Activated CD8-positive, alpha-beta memory T cell treated with anti-CD3 and anti-CD28 coated beads, Interleukin-2, amount 10 ng/mL, durations not matched to agents 7 days and 5 days (primary cell): ENCODE measurements at regions not wholly inside any gene's neighbourhood (a gene's known extent, or its start where the extent isn't known, plus 50 kb on each side); places are given as distances from the start of the nearest gene placed in this dataset.

Experiments
- ATAC-seq: fragments of 150-1000 bp; cut with Tn5 transposase; one replicate; pipeline ENCODE4 v1.10.0; 2021; ENCODE audit warnings: moderate library complexity
- CTCF ChIA-PET: fragments of 350-600 bp; sonication (Branson Sonifier 250); formaldehyde crosslinking; loops from one replicate; lab custom pipeline; 2021; ENCODE audit warnings: antibody characterized with exemption; lab: Charles Lee
- DNase-seq: peaks from one replicate; pipeline ENCODE4 v3.0.0-alpha.2; 2020
- H3K27ac Mint-ChIP-seq: one replicate; pipeline ENCODE4 v1.8.0; 2021; ENCODE audit warnings: mild to moderate bottlenecking, mixed read lengths
- H3K27me3 Mint-ChIP-seq: one replicate; pipeline ENCODE4 v1.8.0; 2021; ENCODE audit warnings: mixed read lengths
- H3K36me3 Mint-ChIP-seq: one replicate; pipeline ENCODE4 v1.8.0; 2021; ENCODE audit warnings: mild to moderate bottlenecking, mixed read lengths
- H3K4me1 Mint-ChIP-seq: one replicate; pipeline ENCODE4 v1.8.0; 2021; ENCODE audit warnings: mixed read lengths
- H3K4me3 Mint-ChIP-seq: one replicate; pipeline ENCODE4 v1.8.0; 2021; ENCODE audit warnings: mild to moderate bottlenecking, moderate library complexity, mixed read lengths
- H3K9me3 Mint-ChIP-seq: one replicate; pipeline ENCODE4 v1.8.0; 2022; ENCODE audit warnings: low read depth, mixed read lengths

GRCh38 chr7:125568799-125569198, 639.2 kb upstream of the POT1 start:
- Mint-ChIP-seq H3K9me3 (peaks cover 5% of the 10 kb centered on the region), H3K4me1 (no peaks in the 10 kb centered on the region), H3K36me3 (no peaks in the 10 kb centered on the region), H3K4me3 (no peak overlapping the region), H3K27me3 (no peaks in the 10 kb centered on the region), H3K27ac (no peak overlapping the region)
- CTCF ChIA-PET: no interaction called here
- ATAC-seq: no peak
- DNase-seq: no peak

GRCh38 chr7:125567686-125568085, 638.1 kb upstream of the POT1 start:
- Mint-ChIP-seq H3K27me3 (no peaks in the 10 kb centered on the region), H3K27ac (no peak overlapping the region), H3K9me3 (peaks cover 7% of the 10 kb centered on the region), H3K4me3 (no peak overlapping the region), H3K4me1 (no peaks in the 10 kb centered on the region), H3K36me3 (no peaks in the 10 kb centered on the region)
- CTCF ChIA-PET: no interaction called here
- no peak for ATAC-seq
- no peak for DNase-seq

- CTCF ChIA-PET: no interaction called here
- peaks cover 5% of the 10 kb centered on the region for H3K9me3 Mint-ChIP-seq
- H3K4me1 Mint-ChIP-seq: no peaks in the 10 kb centered on the region
- no peaks in the 10 kb centered on the region for H3K27me3 Mint-ChIP-seq
- H3K36me3 Mint-ChIP-seq: no peaks in the 10 kb centered on the region
- no peak overlapping the region for H3K27ac Mint-ChIP-seq
- H3K4me3 Mint-ChIP-seq: no peak overlapping the region
- ATAC-seq (no peak), DNase-seq (no peak)
Measured at GRCh38 chr7:125563964-125564529, 634.4 kb upstream of the POT1 start.

GRCh38 chr7:125563557-125563956, 633.9 kb upstream of the POT1 start:
- ATAC-seq: no peak
- Mint-ChIP-seq H3K9me3 (peaks cover 2% of the 10 kb centered on the region), H3K36me3 (no peaks in the 10 kb centered on the region), H3K27ac (no peak overlapping the region), H3K27me3 (no peaks in the 10 kb centered on the region), H3K4me1 (no peaks in the 10 kb centered on the region), H3K4me3 (no peak overlapping the region)
- CTCF ChIA-PET: no interaction called here
- no peak for DNase-seq

GRCh38 chr7:125561006-125561405, 631.4 kb upstream of the POT1 start:
- H3K27me3 Mint-ChIP-seq: no peaks in the 10 kb centered on the region
- no peak for DNase-seq
- H3K9me3 Mint-ChIP-seq: peaks cover 2% of the 10 kb centered on the region
- CTCF ChIA-PET: no interaction called here
- no peaks in the 10 kb centered on the region for H3K36me3 Mint-ChIP-seq
- ATAC-seq: no peak
- no peak overlapping the region for H3K27ac Mint-ChIP-seq
- H3K4me1 Mint-ChIP-seq: no peaks in the 10 kb centered on the region
- no peak overlapping the region for H3K4me3 Mint-ChIP-seq

GRCh38 chr7:125559921-125560320, 630.3 kb upstream of the POT1 start:
- no peaks in the 10 kb centered on the region for H3K4me1 Mint-ChIP-seq
- H3K4me3 Mint-ChIP-seq: no peak overlapping the region
- no peak for ATAC-seq
- CTCF ChIA-PET: no interaction called here
- H3K27me3 Mint-ChIP-seq: no peaks in the 10 kb centered on the region
- no peak for DNase-seq
- H3K36me3 Mint-ChIP-seq: no peaks in the 10 kb centered on the region
- peaks cover 2% of the 10 kb centered on the region for H3K9me3 Mint-ChIP-seq
- H3K27ac Mint-ChIP-seq: no peak overlapping the region

GRCh38 chr7:125555916-125556315, 626.3 kb upstream of the POT1 start:
- no peaks in the 10 kb centered on the region for H3K4me1 Mint-ChIP-seq
- peaks cover 10% of the 10 kb centered on the region for H3K9me3 Mint-ChIP-seq
- CTCF ChIA-PET: no interaction called here
- no peaks in the 10 kb centered on the region for H3K36me3 Mint-ChIP-seq
- no peak overlapping the region for H3K4me3 Mint-ChIP-seq
- DNase-seq: no peak
- H3K27ac Mint-ChIP-seq: no peak overlapping the region
- H3K27me3 Mint-ChIP-seq: no peaks in the 10 kb centered on the region
- no peak for ATAC-seq

- H3K27ac Mint-ChIP-seq: no peak overlapping the region
- DNase-seq (no peak), ATAC-seq (no peak)
- peaks cover 13% of the 10 kb centered on the region for H3K9me3 Mint-ChIP-seq
- H3K36me3 Mint-ChIP-seq: no peaks in the 10 kb centered on the region
- no peaks in the 10 kb centered on the region for H3K27me3 Mint-ChIP-seq
- CTCF ChIA-PET: no interaction called here
- no peak overlapping the region for H3K4me3 Mint-ChIP-seq
- H3K4me1 Mint-ChIP-seq: no peaks in the 10 kb centered on the region
Measured at GRCh38 chr7:125551008-125551407, 621.4 kb upstream of the POT1 start.

- H3K4me1 Mint-ChIP-seq: no peaks in the 10 kb centered on the region
- peaks cover 8% of the 10 kb centered on the region for H3K9me3 Mint-ChIP-seq
- H3K27me3 Mint-ChIP-seq: no peaks in the 10 kb centered on the region
- H3K27ac Mint-ChIP-seq: no peak overlapping the region
- ATAC-seq (no peak), DNase-seq (no peak)
- no peaks in the 10 kb centered on the region for H3K36me3 Mint-ChIP-seq
- CTCF ChIA-PET: no interaction called here
- no peak overlapping the region for H3K4me3 Mint-ChIP-seq
Measured at GRCh38 chr7:125547505-125547904, 617.9 kb upstream of the POT1 start.

GRCh38 chr7:125530553-125530952, 600.9 kb upstream of the POT1 start:
- Mint-ChIP-seq H3K27ac (no peak overlapping the region), H3K9me3 (peaks cover 4% of the 10 kb centered on the region), H3K27me3 (no peaks in the 10 kb centered on the region), H3K4me1 (no peaks in the 10 kb centered on the region), H3K4me3 (no peak overlapping the region), H3K36me3 (no peaks in the 10 kb centered on the region)
- ATAC-seq (no peak), DNase-seq (no peak)
- CTCF ChIA-PET: no interaction called here

- DNase-seq (no peak), ATAC-seq (no peak)
- no peak overlapping the region for H3K4me3 Mint-ChIP-seq
- H3K9me3 Mint-ChIP-seq: peaks cover 4% of the 10 kb centered on the region
- no peaks in the 10 kb centered on the region for H3K4me1 Mint-ChIP-seq
- no peak overlapping the region for H3K27ac Mint-ChIP-seq
- no peaks in the 10 kb centered on the region for H3K27me3 Mint-ChIP-seq
- no peaks in the 10 kb centered on the region for H3K36me3 Mint-ChIP-seq
- CTCF ChIA-PET: no interaction called here
Measured at GRCh38 chr7:125529249-125529648, 599.6 kb upstream of the POT1 start.

- H3K9me3 Mint-ChIP-seq: peaks cover 4% of the 10 kb centered on the region
- H3K4me1 Mint-ChIP-seq: no peaks in the 10 kb centered on the region
- DNase-seq: no peak
- H3K36me3 Mint-ChIP-seq: no peaks in the 10 kb centered on the region
- no peak overlapping the region for H3K4me3 Mint-ChIP-seq
- no peaks in the 10 kb centered on the region for H3K27me3 Mint-ChIP-seq
- H3K27ac Mint-ChIP-seq: no peak overlapping the region
- no peak for ATAC-seq
- CTCF ChIA-PET: no interaction called here
Measured at GRCh38 chr7:125526958-125527357, 597.3 kb upstream of the POT1 start.

GRCh38 chr7:125526092-125526491, 596.5 kb upstream of the POT1 start:
- ATAC-seq (no peak), DNase-seq (no peak)
- peaks cover 4% of the 10 kb centered on the region for H3K9me3 Mint-ChIP-seq
- H3K36me3 Mint-ChIP-seq: no peaks in the 10 kb centered on the region
- CTCF ChIA-PET: no interaction called here
- H3K27ac Mint-ChIP-seq: no peak overlapping the region
- H3K4me3 Mint-ChIP-seq: no peak overlapping the region
- H3K4me1 Mint-ChIP-seq: no peaks in the 10 kb centered on the region
- no peaks in the 10 kb centered on the region for H3K27me3 Mint-ChIP-seq

GRCh38 chr7:125516194-125516593, 586.6 kb upstream of the POT1 start:
- ATAC-seq (no peak), DNase-seq (no peak)
- H3K4me1 Mint-ChIP-seq: no peaks in the 10 kb centered on the region
- H3K9me3 Mint-ChIP-seq: peaks cover 7% of the 10 kb centered on the region
- no peaks in the 10 kb centered on the region for H3K27me3 Mint-ChIP-seq
- CTCF ChIA-PET: no interaction called here
- H3K27ac Mint-ChIP-seq: no peak overlapping the region
- no peak overlapping the region for H3K4me3 Mint-ChIP-seq
- H3K36me3 Mint-ChIP-seq: no peaks in the 10 kb centered on the region

GRCh38 chr7:125512373-125512772, 582.7 kb upstream of the POT1 start:
- CTCF ChIA-PET: no interaction called here
- Mint-ChIP-seq H3K4me3 (no peak overlapping the region), H3K36me3 (no peaks in the 10 kb centered on the region), H3K27ac (no peak overlapping the region), H3K27me3 (no peaks in the 10 kb centered on the region), H3K9me3 (peaks cover 4% of the 10 kb centered on the region), H3K4me1 (no peaks in the 10 kb centered on the region)
- ATAC-seq (no peak), DNase-seq (no peak)
